MM.1S (cell line): ENCODE measurements at regions not wholly inside any gene's neighbourhood (a gene's known extent, or its start where the extent isn't known, plus 50 kb on each side); places are given as distances from the start of the nearest gene placed in this dataset.

Source experiments
- CTCF ChIP-seq: fragments of 300-600 bp; sonication (generic); IDR thresholded peaks from 2 replicates; pipeline ENCODE4 v1.5.1; 2016; ENCODE audit warnings: antibody characterized with exemption, low read length, mixed read lengths
- EZH2phosphoT487 ChIP-seq: fragments of 300-600 bp; sonication (generic); IDR thresholded peaks from 2 replicates; pipeline ENCODE4 v1.6.1; 2018; ENCODE audit warnings: antibody characterized with exemption, low read length

- TF ChIP-seq CTCF = no peak
- TF ChIP-seq EZH2phosphoT487 = no peak
Measured at GRCh38 chr21:27257908-27258556, 291.1 kb upstream of the ADAMTS5 start.
